Esophagus muscularis mucosa (tissue), 4 donors: ENCODE measurements at regions not wholly inside any gene's neighbourhood (a gene's known extent, or its start where the extent isn't known, plus 50 kb on each side); places are given as distances from the start of the nearest gene placed in this dataset.
"Not testable (repeated sequence)": the region's sequence is repeated elsewhere in the genome, so short reads cannot be mapped to it uniquely, and the experiment has no call there.

Source experiments
- DNase-seq: peaks from one replicate; pipeline ENCODE4 v3.0.0-alpha.2; 2017; ENCODE audit errors: extremely low spot score
- H3K27ac ChIP-seq, 4 donors: fragments of 200-600 bp; sonication (generic); replicated peaks in 1 of 4; 1 replicate in 3 of 4; 2 replicates in 1 of 4; pipeline ENCODE4 v1.5.1; 2016 to 2019; ENCODE audit warnings: mild to moderate bottlenecking in 1 of 4
- H3K27me3 ChIP-seq, 4 donors: fragments of 200-600 bp; sonication (generic); one replicate each; pipeline versions ENCODE4 v1.5.1 to v1.6.0; 2016 to 2019
- H3K36me3 ChIP-seq, 4 donors: fragments of 200-600 bp; sonication (generic); one replicate each; pipeline ENCODE4 v1.5.1; 2016 to 2019
- H3K4me1 ChIP-seq, 4 donors: fragments of 200-600 bp; sonication (generic); one replicate each; pipeline ENCODE4 v1.5.1; 2016 to 2019
- H3K4me3 ChIP-seq, 4 donors: fragments of 200-600 bp; sonication (generic); 1 replicate in 2 of 4; 2 replicates in 2 of 4; pipeline ENCODE4 v1.5.1; 2016 to 2019; ENCODE audit warnings: mild to moderate bottlenecking in 4 of 4, moderate library complexity in 1 of 4
- H3K9me3 ChIP-seq, 4 donors: fragments of 200-600 bp; sonication (generic); 1 replicate in 3 of 4; 2 replicates in 1 of 4; pipeline ENCODE4 v1.5.1; 2016 to 2019
- EP300 ChIP-seq: sonication (generic); formaldehyde crosslinking; IDR thresholded peaks from one replicate; pipeline ENCODE4 v1.6.1; 2017; ENCODE audit warnings: antibody characterized with exemption
- POLR2A ChIP-seq: fragments of 450-650 bp; IDR thresholded peaks from one replicate; pipeline ENCODE4 v1.6.1; 2017; ENCODE audit warnings: antibody characterized with exemption, moderate library complexity, mild to moderate bottlenecking, low read depth
- POLR2AphosphoS5 ChIP-seq, 2 donors: sonication (generic); formaldehyde crosslinking; IDR thresholded peaks; one replicate each; pipeline ENCODE4 v1.6.1; 2017; ENCODE audit warnings: antibody characterized with exemption in 2 of 2
- whole genome bisulfite sequencing: methylation state at CpG from one replicate; pipeline ENCODE4 v1.1.5; 2018; 5-methylcytosine and 5-hydroxymethylcytosine counted together
- intact Hi-C: fragments of 100-400 bp; cut with DNase I; formaldehyde crosslinking; loops from one replicate; pipeline ENCODE4 v1.15.1; 2023
- TF ChIP-seq, protein P1 (sequence below), 3 experiments: fragments of 200-600 bp in 2 of 3; fragments of 450-650 bp in 1 of 3; sonication (generic) in 2 of 3; IDR thresholded peaks; one replicate each; pipeline ENCODE4 v1.5.1; 2017 to 2019; ENCODE audit warnings: antibody characterized with exemption in 3 of 3, mild to moderate bottlenecking in 2 of 3, moderate library complexity in 1 of 3

DNA sequence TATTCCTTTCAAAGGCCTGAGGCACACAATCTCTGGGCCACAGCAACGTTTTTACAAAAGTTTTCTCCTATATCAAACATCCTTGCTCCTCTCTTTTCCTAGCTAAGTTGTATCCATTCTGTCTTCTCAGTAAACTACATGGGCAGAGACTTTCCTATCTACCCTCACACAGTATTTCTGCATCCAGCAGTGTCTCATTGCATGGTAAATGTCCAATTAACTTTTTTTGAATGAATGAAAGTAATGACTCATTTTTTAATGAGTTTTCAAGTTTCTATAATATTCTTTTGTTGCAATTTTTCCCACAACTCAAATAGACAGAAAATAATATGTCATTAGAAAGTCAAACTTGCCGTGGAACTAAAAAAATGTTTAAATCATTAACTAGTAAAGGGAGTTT is 688.6 kb downstream of the JRKL start:
- no peaks in the 10 kb centered on the region for H3K4me1 ChIP-seq
- H3K27ac ChIP-seq, result no peak overlapping the region
- 57% methylated on average over 2 of the region's 2 CpGs for WGBS
- no peak overlapping the region for H3K4me3 ChIP-seq
- H3K9me3 ChIP-seq, result peaks cover 0 to 10% (median 4%) of the 10 kb centered on the region in 4 donors
- TF ChIP-seq POLR2A (no peak), POLR2AphosphoS5 (IDR thresholded peaks at IDR 0.05) (no peak), EP300 (no peak)
- TF ChIP-seq, protein P1, sequence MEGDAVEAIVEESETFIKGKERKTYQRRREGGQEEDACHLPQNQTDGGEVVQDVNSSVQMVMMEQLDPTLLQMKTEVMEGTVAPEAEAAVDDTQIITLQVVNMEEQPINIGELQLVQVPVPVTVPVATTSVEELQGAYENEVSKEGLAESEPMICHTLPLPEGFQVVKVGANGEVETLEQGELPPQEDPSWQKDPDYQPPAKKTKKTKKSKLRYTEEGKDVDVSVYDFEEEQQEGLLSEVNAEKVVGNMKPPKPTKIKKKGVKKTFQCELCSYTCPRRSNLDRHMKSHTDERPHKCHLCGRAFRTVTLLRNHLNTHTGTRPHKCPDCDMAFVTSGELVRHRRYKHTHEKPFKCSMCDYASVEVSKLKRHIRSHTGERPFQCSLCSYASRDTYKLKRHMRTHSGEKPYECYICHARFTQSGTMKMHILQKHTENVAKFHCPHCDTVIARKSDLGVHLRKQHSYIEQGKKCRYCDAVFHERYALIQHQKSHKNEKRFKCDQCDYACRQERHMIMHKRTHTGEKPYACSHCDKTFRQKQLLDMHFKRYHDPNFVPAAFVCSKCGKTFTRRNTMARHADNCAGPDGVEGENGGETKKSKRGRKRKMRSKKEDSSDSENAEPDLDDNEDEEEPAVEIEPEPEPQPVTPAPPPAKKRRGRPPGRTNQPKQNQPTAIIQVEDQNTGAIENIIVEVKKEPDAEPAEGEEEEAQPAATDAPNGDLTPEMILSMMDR (IDR thresholded peaks at IDR 0.05), result no peak
- DNase-seq, result no peak
- no peaks in the 10 kb centered on the region for H3K27me3 ChIP-seq
- intact Hi-C loops, result no loop called here
- no peaks in the 10 kb centered on the region for H3K36me3 ChIP-seq

DNA sequence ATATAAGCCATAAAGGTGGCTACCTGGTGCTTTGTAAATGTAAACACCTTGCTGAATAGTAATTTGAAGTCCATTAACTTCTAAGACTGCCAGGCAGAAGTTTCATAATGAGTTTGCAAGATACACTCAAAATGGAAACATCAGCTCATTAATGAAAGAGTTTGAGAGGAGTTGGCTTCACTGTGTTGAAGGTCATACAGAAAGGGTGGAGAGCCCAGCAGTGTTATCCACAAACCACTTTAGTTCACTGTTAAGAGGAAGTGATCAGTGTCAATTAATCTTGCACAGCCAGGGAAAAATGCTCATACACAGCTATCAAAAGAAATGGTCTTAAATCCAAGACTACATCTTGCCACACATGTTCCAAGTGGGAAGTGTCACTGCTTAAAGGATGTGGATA is 689.4 kb downstream of the JRKL start:
- Histone ChIP-seq H3K4me3 (no peak overlapping the region), H3K27me3 (no peaks in the 10 kb centered on the region), H3K4me1 (no peaks in the 10 kb centered on the region), H3K27ac (no peak overlapping the region), H3K36me3 (no peaks in the 10 kb centered on the region), H3K9me3 (peaks cover 0 to 1% (median 0%) of the 10 kb centered on the region in 4 donors)
- TF ChIP-seq, protein P1 (IDR thresholded peaks at IDR 0.05), result no peak
- TF ChIP-seq POLR2AphosphoS5 (IDR thresholded peaks at IDR 0.05) (no peak), EP300 (no peak), POLR2A (no peak)
- intact Hi-C loops, result no loop called here
- no peak for DNase-seq

DNA sequence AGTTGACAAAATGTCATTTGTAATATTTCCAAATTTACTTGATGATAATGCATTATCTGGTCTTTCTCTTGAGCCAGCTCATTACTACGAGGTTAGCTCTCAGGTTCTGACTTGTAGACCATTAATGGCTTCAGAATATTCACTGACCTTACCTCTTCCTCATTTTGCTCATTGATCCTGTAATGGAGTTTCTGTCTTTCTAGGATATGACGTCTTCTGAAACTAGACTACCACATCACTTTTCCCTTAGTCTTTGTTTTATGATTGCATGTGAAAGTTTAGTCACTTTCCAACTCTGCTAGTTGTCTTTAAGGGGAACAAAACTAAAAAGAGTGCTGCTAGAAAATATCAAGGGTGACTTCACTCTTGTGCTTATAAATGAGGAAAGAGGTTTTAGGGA is 697.6 kb downstream of the JRKL start:
- Histone ChIP-seq H3K27me3 (no peaks in the 10 kb centered on the region), H3K36me3 (no peaks in the 10 kb centered on the region), H3K27ac (no peak overlapping the region), H3K4me3 (no peak overlapping the region), H3K9me3 (no peaks in the 10 kb centered on the region), H3K4me1 (no peaks in the 10 kb centered on the region)
- TF ChIP-seq, protein P1 (IDR thresholded peaks at IDR 0.05), result no peak
- TF ChIP-seq POLR2A (no peak), POLR2AphosphoS5 (IDR thresholded peaks at IDR 0.05) (no peak), EP300 (no peak)
- 70% methylated on average over 2 of the region's 2 CpGs for WGBS
- intact Hi-C loops, result no loop called here
- DNase-seq, result no peak

DNA sequence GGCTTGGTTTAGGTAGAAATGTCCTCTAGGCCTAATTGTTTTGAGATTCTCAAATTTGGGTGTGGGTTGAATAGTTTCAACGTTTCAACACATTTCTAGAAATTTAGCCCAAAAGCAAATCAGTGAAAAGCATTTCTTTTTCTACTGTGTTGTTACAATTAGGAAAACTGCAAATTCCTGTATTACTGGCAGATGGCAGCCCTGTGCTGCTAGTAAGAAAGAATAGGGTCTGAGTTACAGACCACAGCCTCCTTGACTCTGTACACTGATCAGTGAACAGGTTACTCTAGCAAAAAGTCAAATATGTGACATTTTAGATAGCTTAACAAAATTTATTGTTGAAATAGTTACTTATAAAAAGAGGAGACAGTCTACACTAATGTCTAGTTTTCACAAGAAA is 703.0 kb downstream of the JRKL start:
- Histone ChIP-seq H3K9me3 (no peaks in the 10 kb centered on the region), H3K27me3 (no peaks in the 10 kb centered on the region), H3K4me1 (no peaks in the 10 kb centered on the region), H3K27ac (no peak overlapping the region), H3K4me3 (no peak overlapping the region), H3K36me3 (no peaks in the 10 kb centered on the region)
- no peak for DNase-seq
- intact Hi-C loops, result no loop called here
- TF ChIP-seq POLR2A (no peak), POLR2AphosphoS5 (IDR thresholded peaks at IDR 0.05) (no peak), EP300 (no peak)
- TF ChIP-seq, protein P1 (IDR thresholded peaks at IDR 0.05), result no peak
- 47% methylated on average over 1 of the region's 1 CpG for WGBS

DNA sequence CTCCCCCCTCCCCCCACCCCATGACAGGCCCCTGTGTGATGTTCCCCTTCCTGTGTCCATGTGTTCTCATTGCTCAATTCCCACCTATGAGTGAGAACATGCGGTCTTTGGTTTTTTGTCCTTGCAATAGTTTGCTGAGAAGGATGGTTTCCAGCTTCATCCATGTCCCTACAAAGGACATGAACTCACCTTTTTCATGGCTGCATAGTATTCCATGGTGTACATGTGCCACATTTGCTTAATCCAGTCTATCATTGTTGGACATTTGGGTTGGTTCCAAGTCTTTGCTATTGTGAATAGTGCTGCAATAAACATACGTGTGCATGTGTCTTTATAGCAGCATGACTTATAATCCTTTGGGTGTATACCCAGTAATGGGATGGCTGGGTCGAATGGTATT is 712.4 kb downstream of the JRKL start:
- H3K9me3 ChIP-seq, H3K27ac ChIP-seq, H3K4me1 ChIP-seq, intact Hi-C loops, H3K36me3 ChIP-seq, DNase-seq, H3K4me3 ChIP-seq, H3K27me3 ChIP-seq: not testable (repeated sequence)
- WGBS, result 85% methylated on average over 3 of the region's 3 CpGs
